Activated CD8-positive, alpha-beta memory T cell treated with anti-CD3 and anti-CD28 coated beads for 1 hour (primary cell): ENCODE measurements at regions not wholly inside any gene's neighbourhood (a gene's known extent, or its start where the extent isn't known, plus 50 kb on each side); places are given as distances from the start of the nearest gene placed in this dataset.
"Not testable (repeated sequence)": the region's sequence is repeated elsewhere in the genome, so short reads cannot be mapped to it uniquely, and the experiment has no call there.

ENCODE experiments used
- DNase-seq, 2 donors: peaks; one replicate each; pipeline ENCODE4 v3.0.0-alpha.2; 2020; ENCODE audit warnings: low read depth in 1 of 2; ENCODE audit errors: extremely low read depth in 1 of 2

GRCh38 chr5:37971483-37972024 is 131.7 kb upstream of the GDNF start:
- DNase-seq = no peak

- no peak for DNase-seq
Measured at GRCh38 chr5:37966871-37967270, 127.0 kb upstream of the GDNF start.

- no peak for DNase-seq
Measured at GRCh38 chr5:37966291-37966690, 126.5 kb upstream of the GDNF start.

- DNase-seq = no peak
Measured at GRCh38 chr5:37962389-37962788, 122.5 kb upstream of the GDNF start.

GRCh38 chr5:37957218-37957617 is 117.4 kb upstream of the GDNF start:
- DNase-seq = no peak

- DNase-seq = no peak
Measured at GRCh38 chr5:37955748-37956147, 115.9 kb upstream of the GDNF start.

- DNase-seq = no peak
Measured at GRCh38 chr5:37954561-37954960, 114.7 kb upstream of the GDNF start.

GRCh38 chr5:37951946-37952721 is 112.3 kb upstream of the GDNF start:
- DNase-seq = no peak

DNA sequence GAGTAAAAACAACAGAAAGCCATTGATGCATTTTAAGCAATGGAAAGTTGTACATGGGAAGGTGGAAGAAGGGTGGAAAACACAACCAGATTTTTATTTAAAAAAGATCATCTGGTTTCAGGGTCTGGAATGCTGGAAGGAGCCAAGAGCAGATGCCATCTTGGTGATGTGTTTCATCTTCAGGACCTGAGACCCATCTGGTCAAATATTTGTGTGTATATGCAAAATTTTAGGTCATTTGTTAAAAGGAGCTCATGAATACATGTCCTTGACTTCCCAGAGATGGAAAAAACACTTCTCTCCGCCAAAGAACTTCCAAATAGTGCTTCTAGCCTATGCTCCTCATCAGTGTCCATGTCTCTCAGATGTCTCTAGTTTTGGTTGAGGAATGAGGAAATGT is 110.6 kb upstream of the GDNF start:
- no peak for DNase-seq

- no peak for DNase-seq
Measured at GRCh38 chr5:37945446-37945845, 105.6 kb upstream of the GDNF start.

DNA sequence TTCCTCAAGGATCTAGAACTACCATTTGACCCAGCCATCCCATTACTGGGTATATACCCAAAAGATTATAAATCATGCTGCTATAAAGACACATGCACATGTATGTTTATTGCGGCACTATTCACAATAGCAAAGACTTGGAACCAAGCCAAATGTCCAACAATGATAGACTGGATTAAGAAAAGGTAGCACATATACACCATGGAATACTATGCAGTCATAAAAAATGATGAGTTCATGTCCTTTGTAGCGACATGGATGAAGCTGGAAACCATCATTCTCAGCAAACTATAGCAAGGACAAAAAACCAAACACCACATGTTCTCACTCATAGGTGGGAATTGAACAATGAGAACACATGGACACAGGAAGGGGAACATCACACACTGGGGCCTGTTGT is 103.3 kb upstream of the GDNF start:
- DNase-seq = not testable (repeated sequence)

DNA sequence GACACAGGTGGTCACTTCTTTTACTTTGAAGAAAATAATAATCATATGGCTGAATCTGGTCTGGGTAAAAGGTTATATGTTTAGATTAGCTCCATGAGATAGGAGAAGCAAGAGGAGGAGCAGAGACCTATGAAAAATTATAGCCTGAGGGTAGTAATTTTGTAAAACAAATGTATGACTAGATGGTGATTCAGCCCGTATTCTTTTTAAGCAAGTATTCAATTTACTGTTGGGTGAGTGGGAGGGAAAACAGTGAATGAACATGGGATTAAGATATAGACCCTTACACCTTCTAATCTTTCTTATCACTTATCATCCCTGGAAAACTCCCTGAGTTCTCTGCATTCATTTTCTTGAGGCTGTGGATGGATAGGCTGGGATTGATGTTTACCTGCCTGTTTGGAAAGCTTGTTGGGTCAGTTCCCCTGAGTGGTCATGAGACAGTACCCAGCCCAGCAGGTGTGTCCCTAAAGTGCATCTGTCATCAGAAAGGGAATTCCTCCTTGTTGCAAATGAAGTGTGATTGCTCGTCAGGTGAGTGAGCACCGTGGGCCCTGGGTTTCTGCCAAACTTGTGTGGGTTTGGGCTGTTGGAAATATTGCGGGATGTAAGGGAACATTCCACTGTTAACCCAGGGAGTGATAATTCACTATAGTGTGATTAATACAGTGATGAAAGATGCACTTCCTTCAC is 101.2 kb upstream of the GDNF start:
- no peak for DNase-seq

DNA sequence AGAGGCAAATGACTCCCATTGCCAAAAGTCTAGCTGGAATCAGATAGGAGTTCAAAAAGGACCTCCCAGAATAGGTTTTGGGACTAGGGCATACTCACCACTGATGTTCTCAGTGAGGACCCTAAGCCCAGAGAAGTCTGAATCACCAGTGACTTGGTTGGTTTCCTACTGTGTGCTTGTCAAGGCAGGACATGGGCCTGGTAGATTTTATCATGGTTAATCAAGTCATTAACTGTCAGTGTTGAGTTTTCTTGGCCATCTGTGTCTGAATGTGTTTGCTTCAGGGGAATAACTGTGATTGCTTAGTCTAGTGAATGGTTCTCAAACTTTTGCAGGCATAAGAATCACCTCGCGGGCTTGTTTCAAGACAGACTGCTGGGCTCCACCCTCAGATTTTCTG is 99.0 kb upstream of the GDNF start:
- no peak for DNase-seq

DNA sequence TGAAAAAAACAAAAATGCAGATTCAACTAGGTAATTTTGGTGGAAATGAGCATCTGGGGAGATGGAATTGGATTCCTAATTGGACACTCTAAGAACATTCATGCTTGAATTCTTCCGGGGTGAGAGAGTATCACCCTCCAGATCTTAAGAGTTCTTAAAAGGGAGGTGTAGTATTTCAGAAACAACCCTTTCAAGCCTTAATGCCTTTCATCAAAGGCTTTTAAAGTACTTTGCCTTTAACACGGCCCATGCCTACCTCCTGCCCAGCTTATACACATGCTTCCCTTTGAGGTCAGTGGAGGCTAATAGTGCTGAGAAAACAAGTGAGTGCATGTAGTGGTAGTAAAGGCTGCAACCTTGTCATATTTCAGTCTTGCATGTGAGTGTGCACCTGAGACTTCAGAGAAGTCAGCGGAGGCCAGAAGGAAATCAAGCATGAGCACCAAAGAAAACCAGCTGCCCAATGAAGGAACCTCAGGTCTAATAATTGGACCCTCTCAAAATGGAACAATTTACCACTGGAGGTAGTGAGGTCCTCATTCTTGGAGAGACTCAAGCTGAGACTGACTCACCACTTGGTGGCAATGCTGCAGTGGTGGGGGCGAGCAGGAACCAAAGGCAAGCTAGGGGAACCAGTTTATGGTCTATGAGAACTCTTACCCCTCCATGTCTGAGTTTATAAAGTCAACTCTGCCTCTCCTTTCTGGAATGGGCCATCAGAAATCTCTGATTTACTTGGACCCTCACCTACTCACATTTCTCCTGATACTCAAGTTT is 98.4 kb upstream of the GDNF start:
- no peak for DNase-seq

DNA sequence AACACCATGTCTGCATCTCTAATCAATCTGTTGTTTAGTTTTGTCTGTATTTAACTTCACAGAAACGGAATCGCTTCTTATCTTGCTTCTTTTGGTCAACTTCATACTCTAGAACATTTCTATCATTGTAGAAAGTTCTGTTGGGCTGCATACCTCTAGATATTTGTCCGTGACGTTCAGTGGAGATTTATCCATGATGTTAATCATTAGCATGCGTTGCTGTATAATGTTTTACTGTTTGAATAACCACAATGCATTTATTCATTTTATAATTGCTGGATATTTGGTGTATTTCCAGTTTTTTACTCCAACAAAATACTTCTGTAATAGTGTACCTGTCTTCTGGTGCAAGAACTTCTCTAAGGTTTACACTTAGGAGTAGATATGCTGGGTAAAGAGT is 96.2 kb upstream of the GDNF start:
- no peak for DNase-seq

- no peak for DNase-seq
Measured at GRCh38 chr5:37933576-37933975, 93.7 kb upstream of the GDNF start.

DNA sequence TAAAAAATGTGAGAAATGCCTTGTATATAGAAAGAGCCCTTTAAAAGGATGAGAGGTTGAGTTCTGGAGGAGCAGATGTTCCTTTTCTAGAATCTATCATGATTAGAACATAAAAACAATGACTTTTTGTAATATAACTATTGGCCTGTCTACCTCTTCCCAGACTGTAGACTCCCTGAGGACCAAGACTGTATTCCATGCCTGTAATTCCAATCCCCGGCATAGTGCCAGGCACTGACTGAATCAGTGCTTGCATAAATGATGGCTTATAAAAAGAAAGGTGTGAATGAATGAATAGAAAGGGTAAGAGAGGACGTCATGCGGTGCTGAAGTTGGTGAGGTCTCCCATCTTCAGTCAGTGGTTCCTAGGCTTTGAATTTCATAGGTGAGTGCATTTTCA is 92.6 kb upstream of the GDNF start:
- no peak for DNase-seq

DNA sequence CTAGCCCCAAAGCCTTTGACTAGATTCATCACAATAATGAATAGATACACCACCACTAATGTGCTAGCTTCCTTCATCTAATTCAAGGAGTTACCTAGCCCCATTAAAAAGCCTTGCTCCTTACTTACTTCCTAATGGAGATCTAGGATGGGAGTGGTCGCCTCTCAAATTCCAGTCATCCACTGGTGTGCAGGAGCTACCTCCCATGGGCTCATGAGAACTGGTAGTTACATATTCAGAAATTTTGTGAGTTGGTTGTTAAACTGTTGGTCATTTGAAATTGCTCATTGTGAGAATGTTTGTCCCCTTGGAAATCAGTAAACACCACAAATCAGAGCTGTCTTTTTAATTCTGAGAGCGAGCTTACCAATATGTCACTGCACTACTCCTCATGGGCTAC is 91.7 kb upstream of the GDNF start:
- no peak for DNase-seq

DNA sequence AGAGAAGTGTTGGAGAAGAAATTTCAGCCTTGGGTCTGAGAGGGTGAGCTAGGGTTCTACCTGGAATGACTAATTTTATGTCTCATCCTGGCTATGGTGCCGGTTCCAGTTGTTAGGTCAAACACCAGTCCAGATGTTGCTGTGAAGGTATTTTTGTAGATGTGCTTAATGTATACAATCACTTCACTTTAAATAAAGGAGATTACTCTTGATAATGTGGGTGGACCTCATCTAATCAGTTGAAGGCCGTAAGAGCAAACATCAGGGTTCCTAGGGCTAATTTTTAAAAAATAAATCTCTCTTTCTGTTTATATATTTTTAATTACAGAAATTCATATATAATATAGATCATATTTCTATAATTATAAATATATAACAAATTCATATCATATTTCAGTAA is 90.5 kb upstream of the GDNF start:
- no peak for DNase-seq

- no peak for DNase-seq
Measured at GRCh38 chr5:37929791-37930190, 90.0 kb upstream of the GDNF start.

GRCh38 chr5:37927753-37928152 is 87.9 kb upstream of the GDNF start:
- DNase-seq = not testable (repeated sequence)

GRCh38 chr5:37926732-37927131 is 86.9 kb upstream of the GDNF start:
- no peak for DNase-seq
